HFFc6 (cell line): ENCODE measurements at regions not wholly inside any gene's neighbourhood (a gene's known extent, or its start where the extent isn't known, plus 50 kb on each side); places are given as distances from the start of the nearest gene placed in this dataset.
"Not testable (repeated sequence)": the region's sequence is repeated elsewhere in the genome, so short reads cannot be mapped to it uniquely, and the experiment has no call there.

Experiments
- DNase-seq: peaks from one replicate; pipeline ENCODE4 v3.0.0-alpha.2; 2018
- H3K27ac Mint-ChIP-seq: 2 replicates; pipeline ENCODE4 v1.8.0; 2020; ENCODE audit warnings: mild to moderate bottlenecking, mixed read lengths
- H3K27me3 Mint-ChIP-seq: 2 replicates; pipeline ENCODE4 v1.8.0; 2021; ENCODE audit warnings: mild to moderate bottlenecking, moderate library complexity, mixed read lengths; ENCODE audit not compliant: insufficient read depth
- H3K36me3 Mint-ChIP-seq: 2 replicates; pipeline ENCODE4 v1.8.0; 2021; ENCODE audit warnings: low read depth, mixed read lengths
- H3K4me1 Mint-ChIP-seq: 2 replicates; pipeline ENCODE4 v1.8.0; 2020; ENCODE audit warnings: low read depth, mixed read lengths
- H3K4me3 Mint-ChIP-seq: 2 replicates; pipeline ENCODE4 v1.8.0; 2020; ENCODE audit warnings: mild to moderate bottlenecking, moderate library complexity, mixed read lengths
- H3K9me3 Mint-ChIP-seq: 2 replicates; pipeline ENCODE4 v1.8.0; 2020; ENCODE audit warnings: mild to moderate bottlenecking, mixed read lengths
- CTCF ChIP-seq: fragments of 200-600 bp; sonication (generic); IDR thresholded peaks from 2 replicates; pipeline ENCODE4 v1.5.0; 2021; ENCODE audit warnings: antibody characterized with exemption, mild to moderate bottlenecking

GRCh38 chr14:55858604-55859003 lies 259.6 kb upstream of the PELI2 start:
- Mint-ChIP-seq H3K4me1 (no peaks in the 10 kb centered on the region), H3K36me3 (no peaks in the 10 kb centered on the region), H3K27me3 (peaks cover 2% of the 10 kb centered on the region), H3K27ac (no peak overlapping the region), H3K4me3 (no peak overlapping the region), H3K9me3 (peaks cover 18% of the 10 kb centered on the region)
- DNase-seq: no peak
- no peak for TF ChIP-seq CTCF

- not testable (repeated sequence) for H3K36me3 Mint-ChIP-seq, H3K4me1 Mint-ChIP-seq, H3K4me3 Mint-ChIP-seq, H3K27ac Mint-ChIP-seq, H3K27me3 Mint-ChIP-seq, DNase-seq
- H3K9me3 Mint-ChIP-seq: peaks cover 30% of the 10 kb centered on the region
These were observed 256.6 kb upstream of the PELI2 start for GRCh38 chr14:55861561-55861960.

- no peak overlapping the region for H3K27ac Mint-ChIP-seq
- peaks cover 4% of the 10 kb centered on the region for H3K27me3 Mint-ChIP-seq
- H3K9me3 Mint-ChIP-seq: peaks cover 29% of the 10 kb centered on the region
- peak; percentile 29 for TF ChIP-seq CTCF
- H3K4me1 Mint-ChIP-seq: peaks cover 12% of the 10 kb centered on the region
- H3K36me3 Mint-ChIP-seq: no peaks in the 10 kb centered on the region
- no peak overlapping the region for H3K4me3 Mint-ChIP-seq
- no peak for DNase-seq
These were observed 253.1 kb upstream of the PELI2 start for GRCh38 chr14:55864890-55865655.

GRCh38 chr14:55867311-55867710 lies 250.9 kb upstream of the PELI2 start:
- H3K9me3 Mint-ChIP-seq: peaks cover 14% of the 10 kb centered on the region
- H3K27ac Mint-ChIP-seq: no peak overlapping the region
- peaks cover 12% of the 10 kb centered on the region for H3K4me1 Mint-ChIP-seq
- peaks cover 4% of the 10 kb centered on the region for H3K27me3 Mint-ChIP-seq
- DNase-seq: no peak
- TF ChIP-seq CTCF: no peak
- no peak overlapping the region for H3K4me3 Mint-ChIP-seq
- H3K36me3 Mint-ChIP-seq: no peaks in the 10 kb centered on the region

GRCh38 chr14:55867719-55868118 lies 250.5 kb upstream of the PELI2 start:
- peaks cover 12% of the 10 kb centered on the region for H3K4me1 Mint-ChIP-seq
- TF ChIP-seq CTCF: no peak
- H3K27me3 Mint-ChIP-seq: peaks cover 4% of the 10 kb centered on the region
- DNase-seq: no peak
- no peaks in the 10 kb centered on the region for H3K36me3 Mint-ChIP-seq
- H3K27ac Mint-ChIP-seq: no peak overlapping the region
- H3K4me3 Mint-ChIP-seq: no peak overlapping the region
- peaks cover 18% of the 10 kb centered on the region for H3K9me3 Mint-ChIP-seq

- Mint-ChIP-seq H3K27me3 (peaks cover 2% of the 10 kb centered on the region), H3K36me3 (no peaks in the 10 kb centered on the region), H3K9me3 (peaks cover 7% of the 10 kb centered on the region), H3K4me3 (no peak overlapping the region), H3K27ac (no peak overlapping the region), H3K4me1 (peaks cover 12% of the 10 kb centered on the region)
- DNase-seq: no peak
- TF ChIP-seq CTCF: no peak
These were observed 248.7 kb upstream of the PELI2 start for GRCh38 chr14:55869397-55870049.
